HUES6 (cell line): ENCODE measurements at regions not wholly inside any gene's neighbourhood (a gene's known extent, or its start where the extent isn't known, plus 50 kb on each side); places are given as distances from the start of the nearest gene placed in this dataset.

Experiments used
- H3K27ac ChIP-seq: 2 replicates; pipeline ENCODE4 v1.7.0; 2013; ENCODE audit warnings: low read depth, mild to moderate bottlenecking, low read length, inconsistent platforms
- H3K27me3 ChIP-seq: 2 replicates; pipeline ENCODE4 v1.6.1; 2013; ENCODE audit warnings: low read length; ENCODE audit not compliant: control insufficient read depth, insufficient read depth
- H3K36me3 ChIP-seq: 2 replicates; pipeline ENCODE4 v1.6.1; 2013; ENCODE audit warnings: low read length; ENCODE audit not compliant: control insufficient read depth, insufficient read depth
- H3K4me1 ChIP-seq: 2 replicates; pipeline ENCODE4 v1.6.1; 2013; ENCODE audit warnings: low read length; ENCODE audit not compliant: control insufficient read depth, insufficient read depth
- H3K4me3 ChIP-seq: 2 replicates; pipeline ENCODE4 v1.5.1; 2013; ENCODE audit warnings: low read depth, low read length
- H3K9ac ChIP-seq: one replicate; pipeline ENCODE4 v1.6.1; 2013; ENCODE audit warnings: mild to moderate bottlenecking, low read length
- H3K9me3 ChIP-seq: 2 replicates; pipeline ENCODE4 v1.6.1; 2013; ENCODE audit warnings: low read depth, low read length; ENCODE audit not compliant: control insufficient read depth, insufficient read depth

- Histone ChIP-seq H3K9ac (no peak overlapping the region), H3K27me3 (no peaks in the 10 kb centered on the region), H3K36me3 (no peaks in the 10 kb centered on the region), H3K4me3 (no peak overlapping the region), H3K9me3 (0 out of 2 replicates have a peak, but pooled peaks cover 2% of the 10 kb centered on the region), H3K27ac (no peak overlapping the region), H3K4me1 (no peaks in the 10 kb centered on the region)
These were observed 384.4 kb upstream of the ZWINT start for GRCh38 chr10:56745490-56745889.

GRCh38 chr10:56728349-56728748 lies 367.3 kb upstream of the ZWINT start:
- Histone ChIP-seq H3K4me3 (no peak overlapping the region), H3K27me3 (no peaks in the 10 kb centered on the region), H3K9ac (no peak overlapping the region), H3K27ac (no peak overlapping the region), H3K9me3 (no peaks in the 10 kb centered on the region), H3K36me3 (no peaks in the 10 kb centered on the region), H3K4me1 (no peaks in the 10 kb centered on the region)

GRCh38 chr10:56722912-56723311 lies 361.9 kb upstream of the ZWINT start:
- Histone ChIP-seq H3K4me1 (no peaks in the 10 kb centered on the region), H3K9me3 (no peaks in the 10 kb centered on the region), H3K27ac (no peak overlapping the region), H3K27me3 (no peaks in the 10 kb centered on the region), H3K4me3 (no peak overlapping the region), H3K36me3 (no peaks in the 10 kb centered on the region), H3K9ac (no peak overlapping the region)

- no peak overlapping the region for H3K27ac ChIP-seq
- no peak overlapping the region for H3K9ac ChIP-seq
- H3K9me3 ChIP-seq, result no peaks in the 10 kb centered on the region
- H3K36me3 ChIP-seq, result no peaks in the 10 kb centered on the region
- H3K4me1 ChIP-seq, result no peaks in the 10 kb centered on the region
- H3K27me3 ChIP-seq, result no peaks in the 10 kb centered on the region
- no peak overlapping the region for H3K4me3 ChIP-seq
These were observed 354.2 kb upstream of the ZWINT start for GRCh38 chr10:56715262-56715661.

- Histone ChIP-seq H3K4me3 (no peak overlapping the region), H3K9ac (no peak overlapping the region), H3K27ac (no peak overlapping the region), H3K9me3 (no peaks in the 10 kb centered on the region), H3K4me1 (no peaks in the 10 kb centered on the region), H3K27me3 (no peaks in the 10 kb centered on the region), H3K36me3 (no peaks in the 10 kb centered on the region)
These were observed 337.4 kb upstream of the ZWINT start for GRCh38 chr10:56698506-56698905.

GRCh38 chr10:56679578-56679977 lies 318.5 kb upstream of the ZWINT start:
- peaks cover 9% of the 10 kb centered on the region for H3K9me3 ChIP-seq
- H3K27ac ChIP-seq, result no peak overlapping the region
- H3K4me3 ChIP-seq, result no peak overlapping the region
- no peaks in the 10 kb centered on the region for H3K27me3 ChIP-seq
- H3K9ac ChIP-seq, result no peak overlapping the region
- no peaks in the 10 kb centered on the region for H3K36me3 ChIP-seq
- no peaks in the 10 kb centered on the region for H3K4me1 ChIP-seq

GRCh38 chr10:56662765-56663447 lies 301.8 kb upstream of the ZWINT start:
- H3K27ac ChIP-seq, result no peak overlapping the region
- no peaks in the 10 kb centered on the region for H3K9me3 ChIP-seq
- H3K9ac ChIP-seq, result no peak overlapping the region
- no peaks in the 10 kb centered on the region for H3K27me3 ChIP-seq
- H3K4me3 ChIP-seq, result no peak overlapping the region
- H3K36me3 ChIP-seq, result no peaks in the 10 kb centered on the region
- no peaks in the 10 kb centered on the region for H3K4me1 ChIP-seq

- no peak overlapping the region for H3K4me3 ChIP-seq
- no peak overlapping the region for H3K9ac ChIP-seq
- H3K27me3 ChIP-seq, result no peaks in the 10 kb centered on the region
These were observed 292.2 kb upstream of the ZWINT start for GRCh38 chr10:56653289-56653688.

GRCh38 chr10:56646329-56647111 lies 285.5 kb upstream of the ZWINT start:
- no peak overlapping the region for H3K9ac ChIP-seq
- H3K27ac ChIP-seq, result no peak overlapping the region
- H3K4me1 ChIP-seq, result peaks cover 6% of the 10 kb centered on the region; the same call in 1 of the 2 replicates
- H3K36me3 ChIP-seq, result no peaks in the 10 kb centered on the region
- no peak overlapping the region for H3K4me3 ChIP-seq
- H3K27me3 ChIP-seq, result no peaks in the 10 kb centered on the region
- no peaks in the 10 kb centered on the region for H3K9me3 ChIP-seq

More at GRCh38 chr10:56653289-56653688, 292.2 kb upstream of the ZWINT start:
- H3K4me1 ChIP-seq, result no peaks in the 10 kb centered on the region
- H3K27ac ChIP-seq, result no peak overlapping the region
- H3K9me3 ChIP-seq, result no peaks in the 10 kb centered on the region; the same call in 1 of the 2 replicates
- no peaks in the 10 kb centered on the region for H3K36me3 ChIP-seq

GRCh38 chr10:56633876-56634452 lies 272.9 kb upstream of the ZWINT start:
- Histone ChIP-seq H3K27me3 (no peaks in the 10 kb centered on the region), H3K27ac (no peak overlapping the region), H3K36me3 (no peaks in the 10 kb centered on the region), H3K9ac (no peak overlapping the region), H3K4me1 (no peaks in the 10 kb centered on the region), H3K9me3 (no peaks in the 10 kb centered on the region), H3K4me3 (no peak overlapping the region)

GRCh38 chr10:56632537-56632936 lies 271.5 kb upstream of the ZWINT start:
- no peaks in the 10 kb centered on the region for H3K27me3 ChIP-seq
- H3K9ac ChIP-seq, result no peak overlapping the region
- H3K9me3 ChIP-seq, result no peaks in the 10 kb centered on the region
- no peak overlapping the region for H3K4me3 ChIP-seq
- H3K36me3 ChIP-seq, result no peaks in the 10 kb centered on the region
- no peaks in the 10 kb centered on the region for H3K4me1 ChIP-seq
- H3K27ac ChIP-seq, result no peak overlapping the region
